Neural cell (in vitro differentiated cells): ENCODE measurements at regions not wholly inside any gene's neighbourhood (a gene's known extent, or its start where the extent isn't known, plus 50 kb on each side); places are given as distances from the start of the nearest gene placed in this dataset.

ENCODE experiments used
- EP300 ChIP-seq: fragments of 450-650 bp; conservative IDR thresholded peaks from 2 replicates; pipeline ENCODE4 v1.6.1; 2014; ENCODE audit warnings: antibody characterized with exemption, mild to moderate bottlenecking, moderate library complexity; ENCODE audit not compliant: poor library complexity, severe bottlenecking
- EZH2 ChIP-seq: fragments of 200-600, 300-800 bp; shearing (Covaris generic), sonication (generic); IDR thresholded peaks from 2 replicates; pipeline ENCODE4 v1.6.1; 2014; ENCODE audit warnings: antibody characterized with exemption, low read length, borderline replicate concordance, mild to moderate bottlenecking; ENCODE audit not compliant: insufficient read depth, poor library complexity, severe bottlenecking
- MXI1 ChIP-seq: fragments of 450-650 bp; conservative IDR thresholded peaks from 2 replicates; pipeline ENCODE4 v1.6.1; 2014; ENCODE audit warnings: antibody characterized with exemption, mild to moderate bottlenecking; ENCODE audit not compliant: poor library complexity, severe bottlenecking
- POLR2AphosphoS5 ChIP-seq: IDR thresholded peaks from 2 replicates; pipeline ENCODE4 v1.6.1; 2012
- RAD21 ChIP-seq: fragments of 450-650 bp; conservative IDR thresholded peaks from 2 replicates; pipeline ENCODE4 v1.6.1; 2014; ENCODE audit warnings: antibody characterized with exemption, mild to moderate bottlenecking, moderate library complexity
- REST ChIP-seq: IDR thresholded peaks from 2 replicates; pipeline ENCODE4 v1.6.1; 2012; ENCODE audit warnings: borderline replicate concordance
- SMC3 ChIP-seq: fragments of 450-650 bp; conservative IDR thresholded peaks from 2 replicates; pipeline ENCODE4 v1.6.1; 2014; ENCODE audit warnings: antibody characterized with exemption, mild to moderate bottlenecking, moderate library complexity; ENCODE audit not compliant: poor library complexity
- TAF1 ChIP-seq: IDR thresholded peaks from 2 replicates; pipeline ENCODE4 v1.6.1; 2012; ENCODE audit warnings: low read depth
- TF ChIP-seq, protein P1 (sequence below): fragments of 450-650 bp; IDR thresholded peaks from 2 replicates; pipeline ENCODE4 v1.5.1; 2014; ENCODE audit warnings: antibody characterized with exemption, mild to moderate bottlenecking, moderate library complexity; ENCODE audit not compliant: poor library complexity, severe bottlenecking

DNA sequence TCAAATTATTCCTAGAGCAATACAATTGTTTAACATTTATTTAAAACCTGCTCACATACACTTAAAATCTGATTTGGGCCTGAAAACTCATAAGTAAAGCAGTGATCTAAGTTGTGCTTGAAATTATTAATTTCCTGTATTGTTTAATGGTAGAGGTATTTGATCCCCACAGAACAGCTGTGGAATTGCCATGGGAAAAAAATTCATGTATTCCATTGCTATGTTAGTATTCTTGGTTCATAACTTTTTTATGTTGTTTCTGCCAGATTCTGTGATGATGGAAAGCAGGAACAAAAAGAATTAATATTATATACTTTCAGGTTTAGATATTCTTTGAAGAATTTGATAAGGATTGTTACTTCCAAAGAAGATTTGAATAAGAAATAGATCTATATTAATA lies 831.5 kb upstream of the NR2F2 start:
- TF ChIP-seq, protein P1, sequence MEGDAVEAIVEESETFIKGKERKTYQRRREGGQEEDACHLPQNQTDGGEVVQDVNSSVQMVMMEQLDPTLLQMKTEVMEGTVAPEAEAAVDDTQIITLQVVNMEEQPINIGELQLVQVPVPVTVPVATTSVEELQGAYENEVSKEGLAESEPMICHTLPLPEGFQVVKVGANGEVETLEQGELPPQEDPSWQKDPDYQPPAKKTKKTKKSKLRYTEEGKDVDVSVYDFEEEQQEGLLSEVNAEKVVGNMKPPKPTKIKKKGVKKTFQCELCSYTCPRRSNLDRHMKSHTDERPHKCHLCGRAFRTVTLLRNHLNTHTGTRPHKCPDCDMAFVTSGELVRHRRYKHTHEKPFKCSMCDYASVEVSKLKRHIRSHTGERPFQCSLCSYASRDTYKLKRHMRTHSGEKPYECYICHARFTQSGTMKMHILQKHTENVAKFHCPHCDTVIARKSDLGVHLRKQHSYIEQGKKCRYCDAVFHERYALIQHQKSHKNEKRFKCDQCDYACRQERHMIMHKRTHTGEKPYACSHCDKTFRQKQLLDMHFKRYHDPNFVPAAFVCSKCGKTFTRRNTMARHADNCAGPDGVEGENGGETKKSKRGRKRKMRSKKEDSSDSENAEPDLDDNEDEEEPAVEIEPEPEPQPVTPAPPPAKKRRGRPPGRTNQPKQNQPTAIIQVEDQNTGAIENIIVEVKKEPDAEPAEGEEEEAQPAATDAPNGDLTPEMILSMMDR, result no peak
- TF ChIP-seq POLR2AphosphoS5 (no peak), EZH2 (no peak), REST (no peak), RAD21 (no peak), EP300 (no peak), TAF1 (no peak), MXI1 (no peak), SMC3 (no peak)
